Epithelial cell of esophagus (primary cell): ENCODE measurements at regions not wholly inside any gene's neighbourhood (a gene's known extent, or its start where the extent isn't known, plus 50 kb on each side); places are given as distances from the start of the nearest gene placed in this dataset.

Experiments
- DNase-seq: peaks from one replicate; pipeline ENCODE4 v3.0.0; 2010; ENCODE audit warnings: low read depth
- H3K4me3 ChIP-seq: 2 replicates; pipeline ENCODE4 v1.5.1; 2011; ENCODE audit warnings: mild to moderate bottlenecking, low read length, control low read depth
- TF ChIP-seq, protein P1 (sequence below): IDR thresholded peaks from 2 replicates; pipeline ENCODE4 v1.5.1; 2011; ENCODE audit warnings: low read depth, mild to moderate bottlenecking, low read length, control low read depth, inconsistent platforms; ENCODE audit not compliant: insufficient read depth; ENCODE audit errors: missing control alignments

DNA sequence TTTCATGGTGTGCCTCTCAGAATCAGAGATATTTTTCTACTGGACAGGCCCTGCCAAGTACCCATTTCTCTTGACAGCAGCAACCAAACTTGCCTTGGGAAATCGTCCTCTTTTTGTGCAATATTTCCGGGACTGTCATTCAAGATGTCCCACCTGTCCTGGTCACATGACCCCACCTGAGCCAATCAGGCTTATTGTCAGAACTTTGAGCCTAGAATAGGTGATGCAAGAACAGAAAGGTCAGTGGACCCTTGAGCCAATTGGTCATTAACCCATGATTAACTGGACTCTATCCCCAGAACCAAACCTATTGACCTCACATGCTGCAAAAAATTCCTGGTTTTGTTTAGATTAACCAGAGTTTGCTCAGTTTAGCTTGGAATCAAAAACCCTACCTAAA, 108.3 kb upstream of the TOP1 start:
- DNase-seq: no peak

DNA sequence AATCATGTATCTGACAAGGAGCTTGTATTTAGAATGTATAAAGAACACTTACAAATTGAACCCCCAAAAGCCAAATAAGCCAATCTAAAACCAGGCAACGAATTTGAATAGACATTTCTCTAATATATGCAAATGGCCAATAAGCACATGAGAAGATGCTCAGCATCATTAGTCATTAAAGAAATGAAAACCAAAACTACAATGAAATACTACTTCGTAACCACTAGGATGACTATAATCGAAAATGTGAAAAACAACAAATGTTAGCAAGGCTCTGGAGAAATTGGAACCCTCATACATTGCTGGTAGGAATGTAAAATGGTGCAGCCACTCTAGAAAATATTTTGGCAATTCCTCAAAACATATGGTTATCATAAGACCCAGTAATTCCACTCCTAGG, 105.8 kb upstream of the TOP1 start:
- TF ChIP-seq, protein P1, sequence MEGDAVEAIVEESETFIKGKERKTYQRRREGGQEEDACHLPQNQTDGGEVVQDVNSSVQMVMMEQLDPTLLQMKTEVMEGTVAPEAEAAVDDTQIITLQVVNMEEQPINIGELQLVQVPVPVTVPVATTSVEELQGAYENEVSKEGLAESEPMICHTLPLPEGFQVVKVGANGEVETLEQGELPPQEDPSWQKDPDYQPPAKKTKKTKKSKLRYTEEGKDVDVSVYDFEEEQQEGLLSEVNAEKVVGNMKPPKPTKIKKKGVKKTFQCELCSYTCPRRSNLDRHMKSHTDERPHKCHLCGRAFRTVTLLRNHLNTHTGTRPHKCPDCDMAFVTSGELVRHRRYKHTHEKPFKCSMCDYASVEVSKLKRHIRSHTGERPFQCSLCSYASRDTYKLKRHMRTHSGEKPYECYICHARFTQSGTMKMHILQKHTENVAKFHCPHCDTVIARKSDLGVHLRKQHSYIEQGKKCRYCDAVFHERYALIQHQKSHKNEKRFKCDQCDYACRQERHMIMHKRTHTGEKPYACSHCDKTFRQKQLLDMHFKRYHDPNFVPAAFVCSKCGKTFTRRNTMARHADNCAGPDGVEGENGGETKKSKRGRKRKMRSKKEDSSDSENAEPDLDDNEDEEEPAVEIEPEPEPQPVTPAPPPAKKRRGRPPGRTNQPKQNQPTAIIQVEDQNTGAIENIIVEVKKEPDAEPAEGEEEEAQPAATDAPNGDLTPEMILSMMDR: no peak
- no peak overlapping the region for H3K4me3 ChIP-seq
- DNase-seq: no peak

More for the DNA sequence above, 108.3 kb upstream of the TOP1 start:
- H3K4me3 ChIP-seq: no peak overlapping the region
- TF ChIP-seq, protein P1: no peak

DNA sequence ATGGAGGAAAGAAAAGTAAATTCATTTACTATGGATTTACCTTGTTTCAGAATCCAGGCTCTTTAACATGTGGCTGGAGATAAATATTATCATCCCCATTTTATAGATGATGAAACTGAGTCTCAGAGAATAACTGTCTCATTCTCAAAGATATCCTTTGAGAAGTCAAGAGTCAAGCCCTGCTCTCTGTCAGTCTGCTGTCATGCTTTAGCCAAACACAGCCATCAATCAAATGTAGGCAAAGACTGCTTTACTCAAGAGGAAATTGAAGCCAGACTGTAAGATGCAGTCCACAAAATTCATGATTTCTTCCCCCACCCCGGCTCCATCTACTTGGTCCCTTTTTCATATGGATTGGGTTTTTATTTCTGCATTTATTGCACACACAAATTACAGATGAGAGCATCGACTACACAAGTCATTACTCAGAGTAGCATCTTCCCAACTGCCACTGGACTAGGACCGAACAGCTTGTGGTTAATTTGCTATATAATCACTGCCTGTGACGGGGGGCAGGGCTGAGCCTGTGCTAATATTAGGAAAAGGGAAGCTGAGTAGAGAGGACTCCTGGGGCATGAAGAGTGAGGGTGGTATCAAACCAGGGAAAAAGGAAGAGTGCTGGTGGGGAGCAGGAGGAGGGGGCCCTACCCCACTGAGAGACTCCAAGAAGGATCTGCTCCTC, 102.7 kb upstream of the TOP1 start:
- no peak overlapping the region for H3K4me3 ChIP-seq
- TF ChIP-seq, protein P1: no peak
- DNase-seq: no peak

DNA sequence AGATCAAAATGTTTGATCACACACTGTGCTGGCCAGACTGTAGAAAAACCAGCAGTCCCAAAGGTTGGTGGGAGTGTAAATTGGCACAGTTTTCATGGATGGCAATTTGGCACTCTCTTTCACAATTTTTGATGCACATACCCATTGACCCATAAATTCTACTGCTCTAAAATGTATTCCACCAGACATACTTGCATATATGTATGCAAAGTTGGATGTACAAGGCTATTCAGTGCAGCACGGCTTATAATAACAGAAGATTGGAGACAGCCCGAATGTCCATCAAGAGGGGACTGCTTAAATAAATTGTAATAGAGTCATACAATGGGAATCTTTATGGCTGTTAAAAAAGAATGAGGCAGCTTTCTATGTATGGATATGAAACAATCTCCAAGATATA, 101.7 kb upstream of the TOP1 start:
- DNase-seq: no peak
- TF ChIP-seq, protein P1: no peak

DNA sequence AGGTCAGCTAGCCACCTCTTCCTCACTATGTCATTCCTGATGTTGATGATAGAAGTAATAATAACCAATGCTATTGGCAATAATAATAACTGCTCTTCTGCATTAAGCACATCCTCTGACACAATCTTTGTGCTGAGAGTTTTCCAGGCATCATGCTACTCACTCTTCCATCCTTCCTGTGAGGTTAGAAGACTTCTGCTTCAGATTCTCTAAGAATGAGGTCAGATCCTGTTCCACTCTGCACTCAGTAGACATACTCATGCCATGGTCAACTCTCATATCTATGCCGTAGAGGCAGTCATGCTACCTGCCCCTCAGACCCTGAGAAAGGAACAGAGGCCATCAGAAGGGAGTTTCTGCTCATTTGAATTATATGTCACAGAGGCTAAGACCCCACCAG, 98.1 kb upstream of the TOP1 start:
- TF ChIP-seq, protein P1: no peak
- H3K4me3 ChIP-seq: no peak overlapping the region
- DNase-seq: no peak

More for the DNA sequence above, 101.7 kb upstream of the TOP1 start:
- no peak overlapping the region for H3K4me3 ChIP-seq

DNA sequence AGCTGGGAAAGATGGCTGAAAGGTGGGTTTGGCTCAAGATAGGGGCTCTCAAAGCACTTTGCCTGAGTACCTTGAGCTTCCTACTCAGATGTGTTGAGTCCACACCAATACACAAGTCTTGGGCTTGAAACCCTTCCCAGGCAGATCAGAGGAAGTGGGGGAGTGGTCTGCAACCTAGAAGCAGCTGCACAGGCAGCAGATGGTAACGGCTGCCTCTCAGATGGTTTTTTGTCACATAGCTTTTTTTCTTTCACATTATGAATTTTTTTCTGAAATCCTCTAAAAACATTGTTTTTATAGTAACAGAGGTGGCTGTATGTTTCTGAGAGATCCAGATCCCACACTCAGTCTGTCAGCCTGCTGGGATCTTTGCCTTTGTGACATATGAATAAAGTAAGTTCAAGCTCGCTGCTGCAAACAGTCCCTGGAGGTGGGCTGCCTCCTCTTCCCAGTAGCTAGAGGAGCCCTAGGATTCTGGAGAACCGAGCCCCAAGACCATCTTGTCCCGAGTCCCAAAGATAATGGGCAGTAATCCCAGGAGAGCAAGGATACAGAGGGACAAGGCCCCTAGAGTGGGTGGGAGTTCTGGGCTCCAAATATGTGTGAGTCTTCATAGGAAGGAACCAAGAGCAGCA, 97.1 kb upstream of the TOP1 start:
- TF ChIP-seq, protein P1: no peak
- no peak for DNase-seq
- no peak overlapping the region for H3K4me3 ChIP-seq

DNA sequence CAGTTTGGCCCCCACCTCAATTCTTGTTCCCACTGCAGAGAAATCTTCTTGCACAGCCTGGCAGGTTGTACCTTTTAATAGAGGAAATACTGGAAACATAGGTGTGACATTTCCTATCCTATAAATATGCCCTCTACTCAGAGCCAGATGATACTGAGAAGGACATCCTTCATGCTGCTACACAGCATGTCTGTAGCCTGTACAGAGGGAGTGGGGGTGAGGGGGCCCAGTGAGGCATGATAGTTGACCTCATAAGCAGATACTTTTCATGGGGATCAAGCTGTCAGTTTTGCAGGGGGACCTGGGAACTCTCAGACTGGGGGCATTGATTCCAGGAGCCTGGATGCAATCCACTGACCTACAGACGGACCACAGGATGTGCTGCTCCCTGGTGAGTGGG, 96.2 kb upstream of the TOP1 start:
- H3K4me3 ChIP-seq: no peak overlapping the region
- TF ChIP-seq, protein P1: no peak
- DNase-seq: no peak
